ENCODE measurements at regions not wholly inside any gene's neighbourhood (a gene's known extent, or its start where the extent isn't known, plus 50 kb on each side); places are given as distances from the start of the nearest gene placed in this dataset.

GRCh38 chr21:27268290-27268689 is 301.4 kb upstream of the ADAMTS5 start:
- Histone ChIP-seq H2AFZ (no peak overlapping the region), H4K20me1 (replicated peaks; ENCODE audit: insufficient read depth) (no peaks in the 10 kb centered on the region), H3K27me3 (ENCODE audit: insufficient read depth) (no peaks in the 10 kb centered on the region), H3K36me3 (ENCODE audit: insufficient read depth) (no peaks in the 10 kb centered on the region), H3K9me2 (ENCODE audit: insufficient read depth) (peaks cover 17% of the 10 kb centered on the region), H3K27ac (ENCODE audit: low read depth) (peak overlapping the region; percentile 60; the same call in 1 of the 2 replicates), H3K4me2 (no peak overlapping the region), H3K4me3 (no peak overlapping the region), H3K4me1 (ENCODE audit: insufficient read depth) (peaks cover 22% of the 10 kb centered on the region), H3K79me2 (replicated peaks; ENCODE audit: insufficient read depth) (no peaks in the 10 kb centered on the region), H3F3A (replicated peaks; ENCODE audit: low read depth) (no peaks in the 10 kb centered on the region)
- DNase-seq (ENCODE audit: low spot score): no peak
- no peak overlapping the region for H3K27ac Mint-ChIP-seq
- peaks cover 3% of the 10 kb centered on the region; the same call in 1 of the 3 replicates for H3K36me3 Mint-ChIP-seq (ENCODE audit: low read depth)
- ATAC-seq: no peak
- H3K9me3 Mint-ChIP-seq: no peaks in the 10 kb centered on the region
- H3K27me3 Mint-ChIP-seq (ENCODE audit: insufficient read depth, low read depth, poor library complexity): peaks cover 2% of the 10 kb centered on the region
- TF ChIP-seq CREB1 (CRISPR knock-in tag; IDR thresholded peaks at IDR 0.05; ENCODE audit: low read depth) (no peak), EZH2phosphoT487 (IDR thresholded peaks at IDR 0.05; ENCODE audit: unreplicated experiment) (no peak), ETS1 (IDR thresholded peaks at IDR 0.05) (no peak), EZH2 (IDR thresholded peaks at IDR 0.05; ENCODE audit: low read depth, unreplicated experiment) (no peak), STAT1 (IDR thresholded peaks at IDR 0.05; ENCODE audit: unreplicated experiment) (no peak), POLR2AphosphoS5 (IDR thresholded peaks at IDR 0.05; ENCODE audit: low read depth) (no peak), NANOG (IDR thresholded peaks at IDR 0.05; ENCODE audit: borderline replicate concordance) (no peak), ZNF114 (CRISPR knock-in tag; IDR thresholded peaks at IDR 0.05) (no peak), ZNF331 (CRISPR knock-in tag; IDR thresholded peaks at IDR 0.05; ENCODE audit: low read depth) (no peak), REST (IDR thresholded peaks at IDR 0.05; ENCODE audit: unreplicated experiment) (no peak), JUNB (IDR thresholded peaks at IDR 0.05; ENCODE audit: unreplicated experiment) (no peak)
- TF ChIP-seq, protein P1, sequence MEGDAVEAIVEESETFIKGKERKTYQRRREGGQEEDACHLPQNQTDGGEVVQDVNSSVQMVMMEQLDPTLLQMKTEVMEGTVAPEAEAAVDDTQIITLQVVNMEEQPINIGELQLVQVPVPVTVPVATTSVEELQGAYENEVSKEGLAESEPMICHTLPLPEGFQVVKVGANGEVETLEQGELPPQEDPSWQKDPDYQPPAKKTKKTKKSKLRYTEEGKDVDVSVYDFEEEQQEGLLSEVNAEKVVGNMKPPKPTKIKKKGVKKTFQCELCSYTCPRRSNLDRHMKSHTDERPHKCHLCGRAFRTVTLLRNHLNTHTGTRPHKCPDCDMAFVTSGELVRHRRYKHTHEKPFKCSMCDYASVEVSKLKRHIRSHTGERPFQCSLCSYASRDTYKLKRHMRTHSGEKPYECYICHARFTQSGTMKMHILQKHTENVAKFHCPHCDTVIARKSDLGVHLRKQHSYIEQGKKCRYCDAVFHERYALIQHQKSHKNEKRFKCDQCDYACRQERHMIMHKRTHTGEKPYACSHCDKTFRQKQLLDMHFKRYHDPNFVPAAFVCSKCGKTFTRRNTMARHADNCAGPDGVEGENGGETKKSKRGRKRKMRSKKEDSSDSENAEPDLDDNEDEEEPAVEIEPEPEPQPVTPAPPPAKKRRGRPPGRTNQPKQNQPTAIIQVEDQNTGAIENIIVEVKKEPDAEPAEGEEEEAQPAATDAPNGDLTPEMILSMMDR (conservative IDR thresholded peaks at IDR 0.05; ENCODE audit: low read depth in 2 of 2): no peak
- TF ChIP-seq, protein P2, sequence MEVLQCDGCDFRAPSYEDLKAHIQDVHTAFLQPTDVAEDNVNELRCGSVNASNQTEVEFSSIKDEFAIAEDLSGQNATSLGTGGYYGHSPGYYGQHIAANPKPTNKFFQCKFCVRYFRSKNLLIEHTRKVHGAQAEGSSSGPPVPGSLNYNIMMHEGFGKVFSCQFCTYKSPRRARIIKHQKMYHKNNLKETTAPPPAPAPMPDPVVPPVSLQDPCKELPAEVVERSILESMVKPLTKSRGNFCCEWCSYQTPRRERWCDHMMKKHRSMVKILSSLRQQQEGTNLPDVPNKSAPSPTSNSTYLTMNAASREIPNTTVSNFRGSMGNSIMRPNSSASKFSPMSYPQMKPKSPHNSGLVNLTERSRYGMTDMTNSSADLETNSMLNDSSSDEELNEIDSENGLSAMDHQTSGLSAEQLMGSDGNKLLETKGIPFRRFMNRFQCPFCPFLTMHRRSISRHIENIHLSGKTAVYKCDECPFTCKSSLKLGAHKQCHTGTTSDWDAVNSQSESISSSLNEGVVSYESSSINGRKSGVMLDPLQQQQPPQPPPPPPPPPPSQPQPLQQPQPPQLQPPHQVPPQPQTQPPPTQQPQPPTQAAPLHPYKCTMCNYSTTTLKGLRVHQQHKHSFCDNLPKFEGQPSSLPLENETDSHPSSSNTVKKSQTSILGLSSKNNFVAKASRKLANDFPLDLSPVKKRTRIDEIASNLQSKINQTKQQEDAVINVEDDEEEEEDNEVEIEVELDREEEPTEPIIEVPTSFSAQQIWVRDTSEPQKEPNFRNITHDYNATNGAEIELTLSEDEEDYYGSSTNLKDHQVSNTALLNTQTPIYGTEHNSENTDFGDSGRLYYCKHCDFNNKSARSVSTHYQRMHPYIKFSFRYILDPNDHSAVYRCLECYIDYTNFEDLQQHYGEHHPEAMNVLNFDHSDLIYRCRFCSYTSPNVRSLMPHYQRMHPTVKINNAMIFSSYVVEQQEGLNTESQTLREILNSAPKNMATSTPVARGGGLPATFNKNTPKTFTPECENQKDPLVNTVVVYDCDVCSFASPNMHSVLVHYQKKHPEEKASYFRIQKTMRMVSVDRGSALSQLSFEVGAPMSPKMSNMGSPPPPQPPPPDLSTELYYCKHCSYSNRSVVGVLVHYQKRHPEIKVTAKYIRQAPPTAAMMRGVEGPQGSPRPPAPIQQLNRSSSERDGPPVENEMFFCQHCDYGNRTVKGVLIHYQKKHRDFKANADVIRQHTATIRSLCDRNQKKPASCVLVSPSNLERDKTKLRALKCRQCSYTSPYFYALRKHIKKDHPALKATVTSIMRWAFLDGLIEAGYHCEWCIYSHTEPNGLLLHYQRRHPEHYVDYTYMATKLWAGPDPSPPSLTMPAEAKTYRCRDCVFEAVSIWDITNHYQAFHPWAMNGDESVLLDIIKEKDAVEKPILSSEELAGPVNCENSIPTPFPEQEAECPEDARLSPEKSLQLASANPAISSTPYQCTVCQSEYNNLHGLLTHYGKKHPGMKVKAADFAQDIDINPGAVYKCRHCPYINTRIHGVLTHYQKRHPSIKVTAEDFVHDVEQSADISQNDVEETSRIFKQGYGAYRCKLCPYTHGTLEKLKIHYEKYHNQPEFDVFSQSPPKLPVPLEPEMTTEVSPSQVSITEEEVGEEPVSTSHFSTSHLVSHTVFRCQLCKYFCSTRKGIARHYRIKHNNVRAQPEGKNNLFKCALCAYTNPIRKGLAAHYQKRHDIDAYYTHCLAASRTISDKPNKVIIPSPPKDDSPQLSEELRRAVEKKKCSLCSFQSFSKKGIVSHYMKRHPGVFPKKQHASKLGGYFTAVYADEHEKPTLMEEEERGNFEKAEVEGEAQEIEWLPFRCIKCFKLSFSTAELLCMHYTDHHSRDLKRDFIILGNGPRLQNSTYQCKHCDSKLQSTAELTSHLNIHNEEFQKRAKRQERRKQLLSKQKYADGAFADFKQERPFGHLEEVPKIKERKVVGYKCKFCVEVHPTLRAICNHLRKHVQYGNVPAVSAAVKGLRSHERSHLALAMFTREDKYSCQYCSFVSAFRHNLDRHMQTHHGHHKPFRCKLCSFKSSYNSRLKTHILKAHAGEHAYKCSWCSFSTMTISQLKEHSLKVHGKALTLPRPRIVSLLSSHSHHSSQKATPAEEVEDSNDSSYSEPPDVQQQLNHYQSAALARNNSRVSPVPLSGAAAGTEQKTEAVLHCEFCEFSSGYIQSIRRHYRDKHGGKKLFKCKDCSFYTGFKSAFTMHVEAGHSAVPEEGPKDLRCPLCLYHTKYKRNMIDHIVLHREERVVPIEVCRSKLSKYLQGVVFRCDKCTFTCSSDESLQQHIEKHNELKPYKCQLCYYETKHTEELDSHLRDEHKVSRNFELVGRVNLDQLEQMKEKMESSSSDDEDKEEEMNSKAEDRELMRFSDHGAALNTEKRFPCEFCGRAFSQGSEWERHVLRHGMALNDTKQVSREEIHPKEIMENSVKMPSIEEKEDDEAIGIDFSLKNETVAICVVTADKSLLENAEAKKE (CRISPR knock-in tag; IDR thresholded peaks at IDR 0.05): no peak
- H3K4me1 Mint-ChIP-seq: peaks cover 17% of the 10 kb centered on the region
- H3K4me3 Mint-ChIP-seq: no peak overlapping the region

All from GM23338 (cell line).